HG03521 (cell line): ENCODE measurements at regions not wholly inside any gene's neighbourhood (a gene's known extent, or its start where the extent isn't known, plus 50 kb on each side); places are given as distances from the start of the nearest gene placed in this dataset.
A peak's percentile ranks its signal among the peaks of the same experiment; 100 is the strongest.
"Not testable (repeated sequence)": the region's sequence is repeated elsewhere in the genome, so short reads cannot be mapped to it uniquely, and the experiment has no call there.

ENCODE experiments used
- ATAC-seq: cut with Tn5 transposase; IDR thresholded peaks from one replicate; pipeline ENCODE4 v1.9.1; 2021; ENCODE audit warnings: mild to moderate bottlenecking, moderate library complexity; ENCODE audit not compliant: unreplicated experiment

GRCh38 chr7:142507066-142507465 is 242.2 kb upstream of the PRSS1 start:
- not testable (repeated sequence) for ATAC-seq

DNA sequence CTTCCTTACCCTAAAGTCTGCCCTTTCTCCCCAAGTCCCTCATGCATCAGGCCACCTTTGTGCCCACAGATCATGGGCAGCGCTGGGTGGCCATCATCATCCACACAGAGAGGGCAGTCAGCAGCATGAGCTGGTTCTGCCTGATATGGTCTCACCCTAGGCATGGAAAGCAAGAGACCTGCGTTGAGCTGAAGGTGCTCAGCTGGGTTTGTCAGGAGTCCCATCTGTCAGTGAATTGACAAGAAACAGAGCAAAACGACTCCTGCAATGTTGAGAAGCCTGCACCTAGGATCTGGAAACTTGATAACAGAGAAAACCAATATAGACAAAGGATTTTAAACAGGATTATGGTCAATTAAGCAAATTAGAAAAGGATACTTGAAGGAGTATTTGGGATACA is 242.7 kb upstream of the PRSS1 start:
- no peak for ATAC-seq

GRCh38 chr7:142503949-142504348 is 245.3 kb upstream of the PRSS1 start:
- not testable (repeated sequence) for ATAC-seq

DNA sequence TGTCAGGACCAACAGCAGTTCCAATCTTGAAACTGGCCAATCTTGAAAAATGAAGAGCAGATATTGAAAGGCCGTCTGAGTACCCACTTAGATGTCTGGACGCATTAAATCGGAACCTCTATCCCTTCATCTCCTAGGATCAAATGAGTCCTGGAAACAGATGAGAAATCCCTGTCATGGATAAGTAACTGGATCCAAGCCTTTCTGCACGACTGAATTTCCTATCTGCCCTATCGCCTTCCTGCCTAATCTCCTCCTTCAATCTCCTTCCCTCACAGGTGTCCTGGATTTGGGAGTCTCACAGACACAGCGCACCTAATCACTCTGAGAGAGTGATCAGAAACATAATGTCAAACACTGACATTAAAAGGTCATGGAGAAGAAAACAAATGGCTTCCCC is 245.2 kb upstream of the PRSS58 start:
- no peak for ATAC-seq

DNA sequence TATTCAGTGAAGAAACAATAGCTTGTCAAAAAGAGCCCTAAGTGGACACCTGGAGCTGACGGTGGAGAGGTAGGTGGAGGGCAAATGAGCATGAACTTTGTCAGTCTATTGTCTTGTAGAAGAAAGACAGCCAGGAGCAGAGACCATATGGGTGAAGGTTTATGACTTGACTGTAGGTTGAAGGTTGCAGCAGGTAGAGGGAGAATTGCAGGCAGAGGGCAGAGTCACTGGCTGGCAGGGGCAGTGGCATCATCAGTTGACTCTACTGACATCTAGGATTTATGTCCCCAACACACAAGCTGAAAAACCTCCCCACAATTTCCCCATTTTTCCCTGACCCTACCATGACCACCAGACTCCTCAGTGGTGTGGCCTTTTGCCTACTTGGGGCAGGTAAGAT is 243.6 kb upstream of the PRSS58 start:
- ATAC-seq, result no peak

DNA sequence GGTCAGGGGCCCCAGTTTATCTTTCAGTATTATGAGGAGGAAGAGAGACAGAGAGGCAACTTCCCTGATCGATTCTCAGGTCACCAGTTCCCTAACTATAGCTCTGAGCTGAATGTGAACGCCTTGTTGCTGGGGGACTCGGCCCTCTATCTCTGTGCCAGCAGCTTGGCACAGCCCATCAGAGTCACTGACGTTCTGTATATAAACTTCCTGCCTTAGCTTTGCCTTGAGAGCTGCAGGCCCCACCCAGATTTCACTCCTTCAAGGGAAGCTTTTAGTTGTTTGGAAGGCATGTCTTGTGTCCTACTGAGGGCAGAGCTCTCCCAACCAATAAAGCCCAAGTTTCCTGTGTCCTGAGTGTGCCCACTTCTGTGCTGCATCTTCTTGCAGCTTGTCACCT is 242.5 kb upstream of the PRSS58 start:
- no peak for ATAC-seq

DNA sequence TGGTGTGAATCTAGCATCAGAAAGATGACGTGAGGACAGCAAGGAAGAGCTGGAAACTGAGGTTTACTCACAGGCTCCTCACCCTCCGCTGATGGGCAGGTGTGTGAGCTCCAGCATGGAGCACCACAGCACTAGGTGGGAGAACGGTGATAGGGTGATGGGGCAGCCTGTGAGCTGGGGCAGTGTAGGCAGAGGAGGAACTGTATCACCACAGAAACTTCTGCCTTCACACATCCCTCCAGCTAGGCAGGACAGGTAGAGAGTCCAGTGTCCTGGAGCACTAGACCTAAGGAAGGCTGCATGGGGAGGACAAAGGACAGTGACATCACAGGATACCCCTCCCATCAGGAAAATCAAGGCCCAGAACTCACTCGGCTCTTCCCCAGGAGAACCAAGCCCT is 241.8 kb upstream of the PRSS58 start:
- no peak for ATAC-seq

GRCh38 chr7:142498364-142498763 is 240.5 kb upstream of the PRSS58 start:
- ATAC-seq, result no peak

DNA sequence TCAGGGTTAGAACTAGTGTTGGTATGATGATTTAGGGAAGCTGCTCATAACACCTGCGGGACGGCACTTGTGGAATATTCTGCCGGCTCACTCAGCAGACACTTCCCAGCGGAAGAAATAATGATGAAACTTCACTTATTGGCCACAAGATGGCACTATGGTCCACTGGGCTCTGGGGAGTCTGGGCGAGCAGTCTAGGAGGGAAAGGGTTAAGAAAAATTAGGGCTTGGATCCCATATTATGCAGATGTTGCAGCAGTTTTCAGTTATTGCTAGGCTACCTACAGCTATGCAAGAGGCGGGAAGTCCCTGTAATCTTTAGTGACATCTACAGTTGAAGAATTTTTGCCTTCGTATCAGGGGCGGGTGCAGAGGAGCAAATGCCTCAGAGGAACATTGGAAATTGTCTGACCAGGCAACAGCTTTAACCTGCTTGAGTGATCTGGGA is 238.7 kb upstream of the PRSS58 start:
- ATAC-seq, result no peak

DNA sequence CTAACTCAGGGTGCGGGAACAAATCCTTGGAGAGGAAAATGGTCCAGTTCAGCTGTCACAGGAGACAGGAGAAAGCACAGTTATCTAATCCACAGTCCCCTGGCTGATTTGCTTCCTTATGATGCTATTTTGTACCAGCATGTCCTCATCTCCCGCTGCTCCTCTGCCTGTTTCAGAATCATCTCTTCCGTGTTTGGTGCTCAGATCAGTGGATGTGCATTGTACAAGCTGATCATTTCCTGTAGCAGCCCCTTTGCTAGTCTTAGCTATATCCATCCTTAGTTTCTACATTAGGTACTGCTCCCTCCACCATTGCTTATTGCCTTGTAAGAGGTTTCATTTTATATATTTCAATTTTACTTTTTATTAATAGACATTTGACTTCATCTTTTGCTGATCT is 238.0 kb upstream of the PRSS58 start:
- not testable (repeated sequence) for ATAC-seq

DNA sequence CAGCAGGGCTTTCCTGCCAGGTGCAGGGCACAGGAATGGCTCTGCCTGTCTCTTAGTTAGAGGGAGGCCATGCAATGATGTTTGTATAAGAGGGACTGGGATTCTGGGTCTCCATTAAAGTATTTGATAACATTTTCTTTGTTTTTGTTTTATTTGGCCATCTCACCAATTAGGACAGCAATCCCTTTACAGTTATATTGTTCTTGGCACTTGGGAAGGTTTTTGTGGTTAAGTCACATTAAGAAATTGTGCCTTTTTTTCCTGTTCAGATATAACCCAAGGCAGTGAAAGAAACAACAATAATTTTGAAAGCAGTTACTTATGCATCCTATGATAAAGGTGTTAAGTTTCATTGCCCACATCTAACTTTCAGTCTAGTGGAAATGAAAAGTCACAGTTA is 237.4 kb upstream of the PRSS58 start:
- not testable (repeated sequence) for ATAC-seq

GRCh38 chr7:142494021-142494420 is 236.2 kb upstream of the PRSS58 start:
- ATAC-seq, result no peak

GRCh38 chr7:142488842-142489241 is 231.0 kb upstream of the PRSS58 start:
- ATAC-seq, result no peak

- no peak for ATAC-seq
Observed at GRCh38 chr7:142488036-142488633, 230.3 kb upstream of the PRSS58 start.

DNA sequence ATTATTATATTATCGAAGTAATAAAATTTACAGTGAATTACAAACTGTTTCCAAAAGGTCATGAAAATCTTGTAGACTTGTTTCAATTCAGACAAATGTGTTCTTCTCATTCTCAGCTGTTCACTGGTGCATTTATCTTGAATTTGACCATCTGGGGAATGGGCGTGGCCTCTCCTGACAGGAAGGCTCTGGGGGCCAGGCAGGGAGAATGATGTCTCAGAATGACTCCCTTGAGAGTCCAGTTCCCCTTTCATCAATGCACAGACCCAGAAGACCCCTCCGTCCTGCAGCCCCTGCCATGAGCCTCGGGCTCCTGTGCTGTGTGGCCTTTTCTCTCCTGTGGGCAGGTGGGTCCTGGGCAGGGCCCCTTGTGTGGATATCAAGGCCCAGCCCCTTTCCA is 229.7 kb upstream of the PRSS58 start:
- ATAC-seq, result not testable (repeated sequence)

- ATAC-seq, result no peak
Observed at GRCh38 chr7:142487124-142487523, 229.3 kb upstream of the PRSS58 start.

- no peak for ATAC-seq
Observed at GRCh38 chr7:142485617-142486226, 227.9 kb upstream of the PRSS58 start.

DNA sequence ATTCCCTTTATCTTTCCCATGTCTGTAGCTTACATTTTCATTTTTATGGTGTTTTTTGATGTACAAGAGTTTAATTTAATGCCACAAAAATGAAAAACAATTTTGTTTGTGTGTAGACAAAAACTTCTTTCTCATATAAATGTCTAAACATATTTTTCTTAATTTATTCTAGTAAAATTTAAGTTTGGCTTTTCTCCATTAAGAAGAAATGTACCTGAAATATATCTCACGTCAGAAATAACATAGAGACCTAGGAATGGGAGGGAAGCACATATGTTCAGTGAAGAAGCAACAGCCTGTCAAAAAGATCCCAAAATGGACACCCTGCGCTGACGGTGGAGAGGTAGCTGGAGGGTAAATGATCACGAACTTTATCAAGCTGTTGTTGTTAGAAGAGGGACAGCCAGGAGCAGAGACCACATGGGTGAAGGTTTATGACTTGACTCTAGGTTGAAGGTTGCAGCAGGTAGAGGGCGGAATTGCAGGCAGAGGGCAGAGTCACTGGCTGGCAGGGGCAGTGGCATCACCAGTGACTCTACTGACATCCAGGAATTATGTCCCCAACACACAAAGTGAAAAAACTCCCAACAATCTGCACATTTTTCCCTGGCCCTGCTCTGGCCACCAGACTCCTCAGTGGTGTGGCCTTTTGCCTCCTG is 225.9 kb upstream of the PRSS58 start:
- ATAC-seq, result no peak

GRCh38 chr7:142482891-142483658 is 225.2 kb upstream of the PRSS58 start:
- peak; percentile 69 for ATAC-seq

DNA sequence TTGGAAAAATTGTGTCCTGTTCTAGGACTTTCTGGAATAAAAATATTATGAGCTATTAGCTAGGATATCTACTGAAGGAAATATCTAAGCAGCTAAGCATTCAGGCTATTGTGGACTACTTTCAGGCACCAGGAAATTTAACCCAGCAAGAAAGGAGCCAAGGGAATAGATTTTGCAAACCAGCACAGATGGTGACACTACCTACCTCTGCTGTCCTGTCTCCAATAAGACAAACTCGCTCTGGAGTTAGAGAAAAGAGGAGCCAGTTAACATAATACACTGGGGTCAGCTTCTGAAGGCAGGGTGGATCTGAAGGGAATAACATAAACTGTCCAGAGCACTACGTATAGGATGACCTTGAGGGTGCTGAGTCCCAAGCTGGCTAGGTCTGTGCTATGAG is 223.7 kb upstream of the PRSS58 start:
- no peak for ATAC-seq

DNA sequence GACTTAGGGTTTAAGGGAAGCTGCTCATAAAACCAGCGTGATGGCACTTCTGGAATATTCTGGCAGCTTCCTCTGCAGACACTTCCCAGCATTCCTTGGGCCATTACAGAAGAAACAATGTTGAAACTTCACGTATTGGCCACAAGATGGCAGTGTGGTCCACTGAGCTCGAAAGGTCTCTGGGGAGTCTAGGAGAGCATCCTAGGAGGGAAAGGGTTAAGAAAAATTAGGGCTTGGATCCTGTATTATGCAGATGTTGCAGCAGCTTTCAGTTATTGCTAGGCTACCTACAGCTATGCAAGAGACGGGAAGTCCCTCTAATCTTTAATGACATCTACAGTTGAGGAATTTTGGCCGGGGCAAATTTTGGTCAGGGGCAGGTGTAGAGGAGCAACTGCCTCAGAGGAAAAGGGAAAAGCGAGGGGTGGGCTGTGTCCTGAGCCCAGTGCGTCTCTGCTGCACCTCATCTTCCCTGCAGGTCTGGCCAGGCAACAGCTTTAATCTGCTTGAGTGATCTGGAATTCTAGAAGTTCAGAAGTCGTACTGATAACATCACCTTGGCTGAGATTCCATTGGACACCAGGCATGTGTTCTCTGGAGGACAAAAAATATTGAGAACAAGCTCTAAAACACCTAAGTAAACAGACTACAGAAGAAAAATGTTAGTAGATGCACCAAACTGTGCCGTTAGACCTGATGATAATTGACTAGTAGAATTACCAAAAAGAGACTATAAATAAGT is 220.8 kb upstream of the PRSS58 start:
- peak; percentile 65 for ATAC-seq
